HG03575 (cell line): ENCODE measurements at regions not wholly inside any gene's neighbourhood (a gene's known extent, or its start where the extent isn't known, plus 50 kb on each side); places are given as distances from the start of the nearest gene placed in this dataset.

Source experiments
- ATAC-seq: cut with Tn5 transposase; IDR thresholded peaks from one replicate; pipeline ENCODE4 v1.9.1; 2021; ENCODE audit not compliant: unreplicated experiment, insufficient number of reproducible peaks, low FRiP score; ENCODE audit errors: extremely low read depth

DNA sequence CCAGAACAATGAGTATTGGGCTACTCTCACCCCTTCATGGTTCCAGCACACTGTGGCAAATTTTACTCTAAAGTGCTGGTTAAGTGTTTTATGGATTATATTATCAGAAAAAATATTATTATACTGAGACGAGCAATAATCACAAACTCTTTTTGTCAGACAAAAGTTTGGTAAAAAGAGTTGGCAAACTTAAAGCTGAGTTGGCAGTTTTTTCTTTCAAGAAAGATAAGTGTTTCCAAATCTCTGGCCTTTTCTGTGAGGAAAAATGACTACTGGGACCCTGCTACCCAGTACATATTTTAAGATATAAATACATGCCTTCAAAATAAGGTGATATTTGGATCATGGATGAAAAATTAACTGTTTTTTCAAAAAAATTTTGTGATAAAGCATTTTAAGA lies 471.5 kb upstream of the IL12A start:
- ATAC-seq = no peak

DNA sequence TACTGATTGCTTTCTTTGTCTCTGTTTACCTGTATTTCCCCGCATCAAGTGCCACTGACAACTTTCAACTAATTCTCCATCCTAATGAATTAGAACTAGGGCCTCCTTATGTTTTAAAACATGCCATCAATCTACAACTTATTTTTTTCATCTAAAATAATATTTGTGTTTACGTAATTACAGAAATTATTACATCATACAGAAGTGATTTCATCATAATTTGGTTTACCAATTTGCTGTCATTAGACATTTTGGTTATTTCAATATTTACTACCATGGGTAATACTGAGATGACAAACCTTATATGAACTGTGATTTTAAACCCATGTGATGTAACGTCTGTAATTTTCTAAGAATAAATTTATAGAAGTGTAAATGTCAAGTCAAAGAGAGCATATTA lies 468.0 kb upstream of the IL12A start:
- ATAC-seq = no peak

DNA sequence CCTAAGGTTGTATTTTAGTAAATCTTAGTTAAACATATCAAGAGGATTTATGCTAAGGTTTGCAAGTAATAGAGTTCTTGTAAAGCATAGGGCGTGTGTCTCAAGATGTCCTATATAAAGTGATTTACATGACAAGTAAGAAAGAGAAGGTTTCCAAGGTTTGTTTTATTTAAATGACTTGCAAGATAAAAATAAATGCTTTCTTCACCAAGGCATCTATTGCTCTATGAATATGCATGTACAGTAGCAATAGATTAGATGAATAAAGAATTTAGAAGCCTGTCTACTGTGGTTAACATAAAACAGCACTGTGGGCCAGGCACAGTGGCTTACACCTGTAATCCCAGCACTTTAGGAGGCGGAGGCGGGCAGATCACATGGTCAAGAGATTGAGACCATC lies 466.4 kb upstream of the IL12A start:
- no peak for ATAC-seq

DNA sequence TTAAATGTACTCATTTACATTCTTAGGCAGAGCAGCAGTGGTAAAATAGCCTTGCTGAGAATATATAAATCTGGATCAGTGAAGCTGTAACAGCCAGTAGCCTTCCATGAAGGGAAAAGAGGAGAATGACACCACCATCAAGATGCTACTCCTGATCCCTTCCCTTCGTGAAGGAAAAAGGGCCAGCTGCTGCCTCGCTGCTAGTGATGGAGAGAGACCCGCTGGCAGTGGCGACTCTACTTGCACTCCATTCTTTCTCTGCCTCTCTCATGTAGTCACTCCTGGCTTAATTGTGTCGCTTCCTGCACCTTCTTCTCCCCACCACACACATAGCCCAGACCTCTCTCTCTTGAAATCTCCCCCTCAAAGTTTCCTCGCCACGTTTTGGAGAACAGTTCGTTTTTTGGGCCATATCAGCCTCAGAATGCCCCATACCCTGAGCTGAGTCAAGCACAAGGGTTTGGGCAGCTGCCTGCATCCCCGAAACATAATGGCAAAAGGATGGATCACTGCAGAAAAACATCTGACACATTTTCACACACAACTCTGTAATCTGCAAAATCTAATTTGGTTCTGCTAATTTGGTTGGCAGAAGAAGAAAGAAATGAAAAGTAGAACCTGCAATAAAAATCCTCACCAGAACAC lies 460.3 kb upstream of the IL12A start:
- no peak for ATAC-seq

DNA sequence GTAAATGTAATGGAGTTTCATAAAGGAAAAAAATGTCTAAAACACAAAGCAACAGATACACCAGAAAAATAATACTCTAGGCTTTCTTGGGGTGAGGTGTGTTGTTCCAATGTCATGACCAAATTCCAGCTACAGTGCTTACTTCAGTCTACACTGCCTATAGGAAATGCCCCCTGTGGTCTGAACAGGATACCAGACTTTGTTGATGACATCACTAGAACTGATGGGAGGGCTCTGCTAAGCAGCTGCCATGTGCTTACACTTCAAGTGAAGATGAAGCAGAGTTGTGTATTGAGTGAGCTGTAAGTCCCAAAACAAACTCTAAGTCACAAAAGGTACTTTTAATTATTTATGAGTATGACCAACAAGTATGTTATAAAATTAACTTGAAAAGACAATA lies 456.1 kb upstream of the IL12A start:
- no peak for ATAC-seq

DNA sequence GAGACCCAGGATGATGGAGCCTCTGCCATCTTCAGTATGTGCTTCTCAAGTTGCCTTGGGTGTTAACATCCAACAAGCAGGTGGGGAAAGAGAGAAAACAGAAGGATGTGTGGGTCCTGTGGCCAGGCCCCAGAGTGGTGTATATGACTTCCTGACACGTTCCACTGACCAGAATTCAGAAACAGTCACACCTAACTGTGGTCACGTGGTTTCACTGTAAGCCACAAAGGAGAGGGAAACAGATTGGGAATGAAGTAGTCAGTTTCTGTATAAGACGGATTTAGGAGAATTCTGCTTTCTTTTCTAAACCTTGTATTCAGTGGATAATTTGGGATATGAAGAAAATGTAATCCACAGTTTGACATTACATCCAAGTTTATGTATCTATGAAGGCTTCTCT lies 454.1 kb upstream of the IL12A start:
- ATAC-seq = no peak

DNA sequence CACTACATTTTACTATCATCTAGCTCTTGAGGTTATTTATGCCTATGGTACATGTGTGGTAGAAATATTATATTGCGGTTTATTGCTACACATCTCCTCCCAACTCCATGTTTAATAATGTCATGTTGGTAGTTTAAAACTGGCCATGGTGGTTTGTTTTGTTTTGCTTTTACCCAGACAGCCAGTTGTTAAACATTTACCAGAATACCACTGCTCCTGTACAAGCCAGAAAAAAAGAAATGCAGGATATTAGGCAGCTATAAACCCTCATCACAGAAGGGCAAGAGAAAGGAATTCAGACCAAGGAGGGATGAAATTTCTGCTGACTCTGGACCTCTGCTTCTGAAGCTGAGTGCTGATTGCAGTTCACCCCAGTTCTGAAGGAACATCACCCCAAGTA lies 451.8 kb upstream of the IL12A start:
- ATAC-seq = no peak

DNA sequence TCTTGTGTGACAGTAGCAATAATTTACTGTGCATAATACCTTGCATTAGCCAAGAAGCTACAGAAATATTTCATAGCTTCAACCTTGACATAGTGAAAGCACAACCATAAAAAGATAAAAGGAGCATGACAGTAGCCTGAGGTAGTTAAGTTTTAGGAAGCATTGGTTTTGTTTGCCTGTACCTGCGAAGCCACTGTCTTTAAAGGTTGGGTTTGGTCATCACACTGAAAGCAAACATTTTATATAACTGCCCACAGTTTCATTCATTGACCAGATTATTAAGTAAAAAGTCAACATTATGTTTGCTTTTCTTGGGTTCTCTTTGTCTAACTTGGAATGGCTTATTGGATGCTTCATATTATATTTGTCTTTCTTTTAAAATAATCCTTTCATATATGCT lies 450.1 kb upstream of the IL12A start:
- no peak for ATAC-seq

DNA sequence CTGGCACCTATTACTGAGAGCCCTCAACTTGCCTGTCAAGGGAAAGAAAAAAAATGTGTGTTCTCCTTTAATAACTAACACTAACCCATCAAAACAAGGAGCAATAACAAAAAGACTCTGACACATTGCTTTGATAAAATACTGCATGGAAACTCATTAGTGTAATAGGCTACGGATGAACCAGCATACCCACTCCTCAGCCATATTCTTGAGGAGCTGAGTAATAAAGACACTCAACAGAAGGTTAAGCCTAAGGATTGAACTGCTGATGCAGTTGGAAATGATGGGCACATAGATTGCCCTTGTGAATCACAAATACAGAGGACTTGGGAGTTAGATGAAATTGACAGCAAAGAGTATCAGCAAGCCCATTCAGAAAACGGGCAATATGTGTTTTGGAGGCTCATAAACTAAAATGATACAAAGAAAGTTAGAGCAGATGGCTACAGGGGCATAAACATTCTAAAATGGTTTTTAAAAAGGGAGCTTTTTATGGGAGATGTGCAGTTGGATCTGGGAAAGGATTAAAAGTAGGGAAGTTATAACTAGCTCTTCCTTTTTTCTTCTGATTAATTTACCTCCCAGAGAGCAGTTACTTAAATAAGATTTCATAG lies 447.6 kb upstream of the IL12A start:
- ATAC-seq = no peak

DNA sequence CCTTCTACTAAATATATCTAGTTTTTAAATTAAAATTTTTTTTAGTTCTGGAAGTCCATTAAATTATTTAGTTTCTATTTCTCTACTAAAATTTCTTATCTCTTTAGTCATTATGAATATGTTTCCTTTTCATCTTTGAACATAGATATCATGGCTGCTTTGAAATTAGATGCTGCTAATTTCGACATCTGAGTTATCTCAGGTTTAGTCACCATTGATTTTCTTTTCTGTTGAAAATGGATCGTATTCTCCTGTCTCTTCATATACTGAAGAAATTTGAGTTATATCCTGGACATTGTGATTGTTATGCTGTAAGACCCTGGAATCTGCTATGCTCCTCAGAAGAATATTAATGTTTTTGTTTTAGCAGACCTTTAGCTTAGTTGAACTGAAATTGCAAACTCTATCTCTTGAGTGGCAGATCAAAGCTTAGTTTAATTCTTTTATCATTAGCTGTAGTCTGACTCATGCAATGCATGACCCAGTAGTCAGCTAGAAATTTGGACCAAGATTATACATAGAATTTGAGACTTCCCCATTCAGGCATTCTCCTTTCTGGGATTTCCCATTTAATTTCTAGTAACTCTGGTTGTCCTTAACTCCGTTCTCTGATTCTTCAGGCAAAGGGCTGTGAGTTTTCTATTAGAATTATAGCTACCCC lies 439.8 kb upstream of the IL12A start:
- no peak for ATAC-seq

DNA sequence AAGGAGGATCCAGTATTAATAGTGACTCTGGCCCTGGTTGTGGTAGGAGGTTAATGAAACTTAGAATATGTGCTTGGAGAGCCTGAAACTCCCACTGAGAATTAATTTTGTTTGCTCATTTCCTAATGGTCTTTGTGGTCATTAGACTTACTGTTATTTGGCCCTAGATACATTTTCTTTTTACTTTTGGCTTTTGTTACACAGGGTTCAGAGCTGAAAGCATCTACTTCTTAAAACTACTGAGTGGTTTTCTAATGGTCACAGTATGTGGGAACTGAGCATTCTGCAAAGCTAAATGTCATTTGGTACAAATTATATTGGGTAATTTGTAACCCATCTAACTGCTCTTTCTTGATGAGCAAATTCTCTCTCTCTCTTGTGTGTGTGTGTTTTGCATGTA lies 433.4 kb upstream of the IL12A start:
- no peak for ATAC-seq

DNA sequence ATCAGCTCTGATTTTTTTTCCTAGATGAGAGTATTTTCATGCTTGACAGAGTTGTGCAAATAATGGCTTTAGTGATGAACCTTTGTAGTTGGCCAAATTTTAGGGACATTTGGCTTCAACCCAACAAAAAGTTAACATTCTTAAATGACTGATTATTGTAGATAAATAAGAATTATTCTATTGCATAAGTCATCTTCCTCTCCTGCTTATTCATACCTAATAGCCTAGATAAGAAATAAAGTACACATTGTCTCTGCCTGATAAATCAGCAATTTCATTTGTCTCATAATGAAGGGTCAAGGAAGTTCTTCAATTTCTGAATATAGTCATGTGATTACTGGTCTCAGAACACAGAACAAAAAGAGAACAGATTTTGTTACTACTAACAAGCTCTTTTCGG lies 428.9 kb upstream of the IL12A start:
- no peak for ATAC-seq

DNA sequence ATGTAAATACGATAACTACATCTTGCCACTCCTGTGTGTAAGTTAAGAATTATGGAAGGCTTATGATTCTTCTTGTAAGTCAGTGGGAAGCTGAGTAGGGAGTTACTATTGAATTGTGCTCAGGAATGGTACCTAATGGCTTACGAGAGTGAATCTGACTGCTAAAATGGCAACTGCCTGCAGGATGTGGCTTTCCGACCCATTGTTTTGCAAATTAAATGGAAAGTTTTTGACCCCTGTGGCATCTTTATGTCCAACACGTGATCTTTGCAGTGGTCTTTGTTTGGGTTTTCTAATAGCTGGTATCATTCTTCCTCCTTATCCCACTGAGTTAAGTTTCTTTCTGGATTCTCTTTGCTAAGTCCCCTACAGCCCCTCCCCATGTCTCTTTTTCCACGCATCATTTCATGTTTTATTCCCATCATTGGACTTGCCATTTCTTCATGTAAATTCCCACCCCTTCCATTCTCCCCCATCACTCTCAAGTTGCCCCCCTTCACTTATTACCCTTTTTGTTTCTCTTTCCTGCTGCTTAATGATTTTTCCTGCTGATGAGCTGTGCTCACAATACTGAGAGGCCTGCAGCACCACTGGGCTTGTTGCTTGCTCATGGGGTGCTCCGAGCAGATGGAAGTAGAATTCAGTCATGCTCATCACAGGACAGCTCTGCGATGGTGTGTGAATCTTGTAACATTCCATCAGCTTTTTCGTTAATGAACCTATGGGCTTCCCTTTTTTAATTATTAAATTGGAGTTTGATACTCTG lies 428.2 kb upstream of the IL12A start:
- no peak for ATAC-seq

DNA sequence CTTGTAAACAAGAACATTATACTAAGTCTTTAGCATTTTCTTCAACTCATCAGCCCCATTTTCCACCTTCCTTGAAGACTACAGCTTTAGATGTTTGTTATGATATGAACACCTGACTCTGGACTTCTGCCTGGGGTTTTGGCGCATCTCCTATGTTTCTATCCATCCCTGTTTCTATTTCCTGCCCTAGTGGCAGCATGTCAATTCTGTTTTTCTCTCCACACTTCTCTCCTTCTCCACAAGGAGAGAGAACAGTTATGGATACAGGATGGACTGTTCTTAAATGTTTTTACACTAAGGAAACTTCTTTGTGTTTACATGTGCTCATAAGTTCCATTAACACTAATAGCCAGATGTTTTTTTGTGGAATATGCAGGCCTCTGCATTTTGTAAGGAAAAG lies 423.3 kb upstream of the IL12A start:
- no peak for ATAC-seq

DNA sequence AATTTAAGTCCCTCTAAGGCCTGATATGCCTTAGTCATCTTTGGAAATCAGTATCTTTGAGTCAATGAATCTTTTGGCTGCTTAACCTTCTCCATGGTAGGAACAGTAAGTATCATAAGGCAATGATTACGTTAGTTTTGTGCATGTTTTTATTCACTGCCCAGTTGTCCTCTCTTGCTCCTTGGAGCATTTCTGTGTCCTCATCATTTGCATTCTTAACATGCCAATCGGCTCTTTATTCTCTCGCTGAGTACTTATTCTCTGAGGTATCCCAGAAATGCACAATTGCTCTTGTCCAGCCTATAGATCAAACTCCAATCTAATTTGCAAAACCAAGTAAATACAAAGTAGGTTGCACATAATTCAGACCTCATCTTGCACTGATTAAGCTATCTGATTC lies 405.0 kb upstream of the IL12A start:
- ATAC-seq = no peak

DNA sequence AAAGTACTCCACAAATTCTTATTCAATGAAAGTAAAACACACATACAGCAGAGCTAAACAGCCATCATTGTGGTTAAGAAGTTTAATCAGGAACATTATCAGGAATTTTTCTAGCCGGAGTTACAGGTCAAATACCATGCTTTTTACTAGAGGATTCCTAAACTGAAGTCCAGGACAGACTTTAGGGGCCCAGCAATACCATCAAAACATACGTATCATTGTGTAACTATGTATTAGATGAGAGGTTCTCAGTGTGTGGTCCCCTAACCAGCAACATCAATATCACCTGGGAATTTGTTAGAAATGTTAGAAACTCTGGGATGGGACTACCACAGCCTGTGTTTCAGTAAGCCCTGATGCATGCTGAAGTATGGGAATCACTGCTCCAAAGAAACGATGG lies 404.2 kb upstream of the IL12A start:
- no peak for ATAC-seq

DNA sequence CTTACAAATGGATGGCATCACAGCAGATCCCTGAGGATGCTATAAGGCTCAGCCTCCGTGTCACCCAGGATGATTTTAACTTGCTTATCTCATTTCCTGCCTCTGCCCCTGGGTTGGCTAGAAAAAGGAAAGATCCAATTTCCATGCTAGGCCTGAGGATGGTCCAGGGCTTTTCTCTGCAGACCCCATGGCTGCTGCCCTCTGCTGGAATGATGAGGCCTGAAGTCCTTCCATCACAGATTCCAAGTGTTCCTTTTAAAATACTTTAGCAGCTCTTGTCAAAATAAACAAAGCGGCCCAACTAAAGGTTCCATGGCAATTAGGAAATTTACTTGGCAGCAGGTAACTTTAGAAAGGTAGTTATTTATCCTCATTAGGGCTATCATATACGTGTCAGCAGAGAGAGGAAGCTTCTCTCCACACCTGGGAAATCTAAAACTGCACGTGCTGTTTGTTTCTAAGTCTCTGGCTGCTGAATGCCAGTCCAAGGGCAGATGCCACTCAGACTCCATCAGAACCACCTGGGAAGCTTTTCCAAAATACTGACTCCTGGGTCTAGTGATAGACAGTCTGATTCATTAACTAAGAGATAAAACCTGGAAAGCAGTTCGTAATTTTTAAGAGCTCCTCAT lies 401.9 kb upstream of the IL12A start:
- no peak for ATAC-seq

DNA sequence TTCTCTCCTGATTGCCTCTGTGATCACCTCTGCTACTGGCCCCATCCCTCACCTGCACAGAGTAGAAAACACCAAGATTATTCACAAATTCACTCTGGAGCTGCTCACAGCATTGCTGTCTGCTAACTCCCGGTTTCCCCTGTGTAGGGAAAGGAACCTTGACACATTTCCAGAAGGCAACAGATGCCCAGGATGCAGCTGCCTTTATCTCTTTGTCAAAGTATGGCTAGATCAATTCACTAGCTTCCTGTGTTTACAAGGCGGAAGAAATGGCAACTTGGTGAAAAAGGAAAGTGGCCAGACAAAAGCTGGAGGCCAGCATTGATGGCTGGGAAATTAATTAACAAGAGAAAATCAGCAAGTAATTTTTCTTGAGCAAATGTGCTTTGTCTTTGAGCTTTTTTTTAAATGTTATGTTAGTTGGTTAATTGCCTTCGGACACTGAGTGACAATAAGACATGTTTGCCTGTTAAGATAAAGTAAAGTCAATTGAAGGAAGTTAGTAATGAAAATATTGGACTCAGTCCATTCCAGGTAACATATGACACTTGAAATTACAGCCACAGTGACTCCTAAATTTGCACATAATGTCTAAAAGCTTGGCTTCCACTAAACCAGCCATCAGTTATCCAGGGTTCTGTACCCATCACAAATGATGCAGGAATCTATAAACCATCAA lies 394.6 kb upstream of the IL12A start:
- ATAC-seq = no peak

DNA sequence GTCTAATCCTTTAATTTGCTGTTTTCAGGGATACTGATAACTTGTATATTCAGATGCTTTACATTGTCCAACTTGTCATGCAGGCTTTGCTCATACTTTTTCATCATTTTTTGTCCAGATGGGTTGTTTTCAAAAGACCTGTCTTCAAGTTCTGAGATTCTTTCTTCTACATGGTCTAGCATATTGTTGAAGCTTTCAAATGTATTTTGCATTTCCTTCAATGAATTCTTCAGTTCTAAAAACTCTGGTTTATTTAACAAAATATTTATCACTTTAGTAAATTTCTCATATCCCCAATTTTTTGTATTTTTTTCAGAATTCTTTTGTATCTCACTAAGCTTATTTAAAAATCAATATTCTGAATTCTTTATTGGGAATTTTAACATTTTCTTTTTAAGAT lies 388.3 kb upstream of the IL12A start:
- ATAC-seq = no peak
